Eye (tissue), 1 donor: ENCODE measurements at regions not wholly inside any gene's neighbourhood (a gene's known extent, or its start where the extent isn't known, plus 50 kb on each side); places are given as distances from the start of the nearest gene placed in this dataset.

Experiments
- DNase-seq: peaks from one replicate; pipeline ENCODE4 v3.0.0-alpha.2; 2015

GRCh38 chr7:22676385-22676784 lies 50.6 kb upstream of the IL6 start:
- DNase-seq, result no peak

- no peak for DNase-seq
Measured at GRCh38 chr7:22675917-22676343, 51.1 kb upstream of the IL6 start.

- no peak for DNase-seq
Measured at GRCh38 chr7:22675421-22675820, 51.6 kb upstream of the IL6 start.

- no peak for DNase-seq
Measured at GRCh38 chr7:22672846-22673680, 53.9 kb upstream of the IL6 start.

- DNase-seq, result no peak
Measured at GRCh38 chr7:22671177-22671879, 55.7 kb upstream of the IL6 start.

GRCh38 chr7:22670422-22670815 lies 56.6 kb upstream of the IL6 start:
- DNase-seq, result no peak

GRCh38 chr7:22669692-22670421 lies 57.1 kb upstream of the IL6 start:
- no peak for DNase-seq

- DNase-seq, result no peak
Measured at GRCh38 chr7:22668971-22669401, 58.0 kb upstream of the IL6 start.

- DNase-seq, result no peak
Measured at GRCh38 chr7:22667562-22668239, 59.3 kb upstream of the IL6 start.

GRCh38 chr7:22667187-22667561 lies 59.8 kb upstream of the IL6 start:
- no peak for DNase-seq

- DNase-seq, result no peak
Measured at GRCh38 chr7:22666732-22667131, 60.3 kb upstream of the IL6 start.

GRCh38 chr7:22665923-22666322 lies 61.1 kb upstream of the IL6 start:
- DNase-seq, result no peak

- no peak for DNase-seq
Measured at GRCh38 chr7:22664988-22665798, 61.8 kb upstream of the IL6 start.

GRCh38 chr7:22663721-22664120 lies 63.3 kb upstream of the IL6 start:
- no peak for DNase-seq

GRCh38 chr7:22663357-22663718 lies 63.7 kb upstream of the IL6 start:
- no peak for DNase-seq

- no peak for DNase-seq
Measured at GRCh38 chr7:22662556-22663356, 64.2 kb upstream of the IL6 start.

- no peak for DNase-seq
Measured at GRCh38 chr7:22662036-22662435, 65.0 kb upstream of the IL6 start.

- DNase-seq, result no peak
Measured at GRCh38 chr7:22660732-22661131, 66.3 kb upstream of the IL6 start.

GRCh38 chr7:22660293-22660692 lies 66.7 kb upstream of the IL6 start:
- no peak for DNase-seq

GRCh38 chr7:22659741-22660140 lies 67.3 kb upstream of the IL6 start:
- no peak for DNase-seq

GRCh38 chr7:22658031-22658430 lies 69.0 kb upstream of the IL6 start:
- DNase-seq, result no peak
